Skeletal muscle tissue (tissue), 3 donors: ENCODE measurements at regions not wholly inside any gene's neighbourhood (a gene's known extent, or its start where the extent isn't known, plus 50 kb on each side); places are given as distances from the start of the nearest gene placed in this dataset.
"Not testable (repeated sequence)": the region's sequence is repeated elsewhere in the genome, so short reads cannot be mapped to it uniquely, and the experiment has no call there.

ENCODE experiments used
- H3K27ac ChIP-seq: one replicate; pipeline ENCODE4 v1.7.0; 2013; ENCODE audit warnings: mild to moderate bottlenecking, low read depth, low read length, inconsistent platforms
- H3K27me3 ChIP-seq, 3 donors: one replicate each; pipeline ENCODE4 v1.7.0; 2013; ENCODE audit warnings: low read length in 3 of 3; ENCODE audit not compliant: control insufficient read depth in 3 of 3, insufficient read depth in 3 of 3
- H3K36me3 ChIP-seq, 3 donors: one replicate each; pipeline ENCODE4 v1.7.0; 2013; ENCODE audit warnings: low read length in 3 of 3; ENCODE audit not compliant: control insufficient read depth in 3 of 3, insufficient read depth in 3 of 3
- H3K4me1 ChIP-seq, 3 donors: one replicate each; pipeline ENCODE4 v1.7.0; 2013; ENCODE audit warnings: low read length in 3 of 3, mild to moderate bottlenecking in 3 of 3; ENCODE audit not compliant: control insufficient read depth in 3 of 3, insufficient read depth in 3 of 3
- H3K4me3 ChIP-seq, 3 donors: one replicate each; pipeline ENCODE4 v1.7.0; 2013; ENCODE audit warnings: low read length in 3 of 3
- H3K9ac ChIP-seq, 3 donors: one replicate each; pipeline ENCODE4 v1.7.0; 2013; ENCODE audit warnings: low read length in 3 of 3, mild to moderate bottlenecking in 3 of 3, moderate library complexity in 2 of 3, low read depth in 1 of 3
- H3K9me3 ChIP-seq, 3 donors: one replicate each; pipeline ENCODE4 v1.7.0; 2013; ENCODE audit warnings: low read length in 3 of 3; ENCODE audit not compliant: control insufficient read depth in 3 of 3
- donor health status: Osteomylitis.

- not testable (repeated sequence) for H3K4me3 ChIP-seq, H3K9ac ChIP-seq, H3K27ac ChIP-seq, H3K4me1 ChIP-seq, H3K36me3 ChIP-seq, H3K27me3 ChIP-seq, H3K9me3 ChIP-seq
Measured at GRCh38 chr12:88891434-88891833, 311.2 kb upstream of the KITLG start.

DNA sequence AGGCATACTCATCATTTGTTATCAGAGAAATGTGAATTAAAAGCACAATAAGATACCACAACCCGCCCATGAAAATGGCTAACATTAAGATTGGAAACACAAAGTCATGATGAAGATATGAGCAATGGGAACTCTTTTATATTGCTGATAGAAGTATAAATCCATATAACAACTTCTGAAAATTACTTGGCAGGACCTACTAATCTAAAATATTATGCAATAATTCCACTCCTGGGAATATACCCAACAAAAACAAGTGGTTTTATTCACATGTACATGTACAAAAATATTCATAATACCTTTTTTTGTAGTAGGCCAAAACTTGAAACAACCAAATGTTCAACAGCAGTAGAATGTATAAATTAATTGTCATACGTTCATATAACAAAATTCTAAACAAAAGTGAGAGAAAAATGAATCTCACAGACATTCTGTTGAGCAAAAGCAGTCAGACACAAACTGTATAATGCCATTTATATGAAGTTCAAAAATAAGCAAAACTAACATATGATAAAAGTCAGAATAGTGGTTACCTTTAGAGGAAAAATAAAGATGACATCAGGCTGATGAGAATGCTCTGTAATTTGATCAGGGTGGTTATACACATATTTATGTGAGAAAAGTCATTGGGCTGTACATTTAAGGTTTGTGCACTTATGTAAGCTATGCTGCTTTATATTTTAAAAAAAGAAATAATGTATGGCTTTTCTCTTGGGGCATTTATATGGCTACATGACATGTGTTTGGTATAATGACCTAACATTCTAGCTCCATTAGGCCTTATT lies 309.2 kb upstream of the KITLG start:
- Histone ChIP-seq H3K4me3 (no peak overlapping the region), H3K9ac (no peak overlapping the region), H3K36me3 (no peaks in the 10 kb centered on the region), H3K9me3 (no peaks in the 10 kb centered on the region), H3K27me3 (no peaks in the 10 kb centered on the region), H3K27ac (no peak overlapping the region), H3K4me1 (no peaks in the 10 kb centered on the region)

DNA sequence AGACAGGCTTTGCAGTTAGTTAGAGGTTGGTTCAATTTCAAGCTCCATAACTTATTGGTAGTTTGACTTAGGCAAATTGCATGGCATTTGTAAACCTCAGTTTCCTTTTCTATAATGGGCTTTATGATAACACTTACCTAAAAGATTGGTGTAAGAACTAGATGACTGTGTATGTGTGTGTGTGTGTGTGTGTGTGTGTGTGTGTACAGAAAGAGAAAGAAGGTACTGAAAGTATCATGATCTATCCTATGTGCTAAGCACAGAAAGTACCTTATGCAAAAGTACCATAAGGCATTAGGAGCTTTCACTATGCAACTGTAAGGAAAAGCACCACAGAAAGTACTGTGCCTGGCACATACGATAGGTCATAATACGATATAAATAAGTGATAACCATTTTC lies 304.3 kb upstream of the KITLG start:
- no peak overlapping the region for H3K4me3 ChIP-seq
- no peak overlapping the region for H3K27ac ChIP-seq
- H3K36me3 ChIP-seq: no peaks in the 10 kb centered on the region
- no peaks in the 10 kb centered on the region for H3K9me3 ChIP-seq
- H3K27me3 ChIP-seq: no peaks in the 10 kb centered on the region
- H3K4me1 ChIP-seq: no peaks in the 10 kb centered on the region
- H3K9ac ChIP-seq: no peak overlapping the region

GRCh38 chr12:88882662-88883061 lies 302.4 kb upstream of the KITLG start:
- no peaks in the 10 kb centered on the region for H3K4me1 ChIP-seq
- H3K9me3 ChIP-seq: no peaks in the 10 kb centered on the region
- H3K36me3 ChIP-seq: no peaks in the 10 kb centered on the region
- H3K27me3 ChIP-seq: no peaks in the 10 kb centered on the region
- H3K4me3 ChIP-seq: no peak overlapping the region
- H3K27ac ChIP-seq: no peak overlapping the region
- no peak overlapping the region for H3K9ac ChIP-seq

GRCh38 chr12:88880051-88880450 lies 299.8 kb upstream of the KITLG start:
- H3K27ac ChIP-seq: no peak overlapping the region
- H3K9me3 ChIP-seq: no peaks in the 10 kb centered on the region
- H3K27me3 ChIP-seq: no peaks in the 10 kb centered on the region
- H3K9ac ChIP-seq: no peak overlapping the region
- no peak overlapping the region for H3K4me3 ChIP-seq
- H3K4me1 ChIP-seq: no peaks in the 10 kb centered on the region
- no peaks in the 10 kb centered on the region for H3K36me3 ChIP-seq

DNA sequence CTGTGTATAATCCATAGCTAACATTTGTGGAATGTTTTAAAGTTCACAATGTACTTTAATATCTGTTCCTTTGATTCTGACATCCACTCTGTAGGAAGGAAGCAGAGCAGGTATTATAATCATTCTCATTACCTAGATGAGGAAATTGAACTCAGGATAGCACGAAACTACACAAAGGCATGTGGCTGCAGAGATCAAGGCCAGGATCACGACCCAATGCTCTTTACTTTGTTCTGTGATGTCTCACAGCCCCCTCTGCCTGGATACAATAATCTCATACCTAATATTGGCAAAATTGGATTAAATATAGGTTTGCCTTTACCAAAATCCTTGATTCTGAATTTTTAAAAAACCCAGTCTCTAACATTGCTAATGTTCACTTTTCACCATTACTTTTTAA lies 298.0 kb upstream of the KITLG start:
- no peaks in the 10 kb centered on the region for H3K9me3 ChIP-seq
- no peak overlapping the region for H3K9ac ChIP-seq
- H3K27me3 ChIP-seq: no peaks in the 10 kb centered on the region
- no peak overlapping the region for H3K27ac ChIP-seq
- no peak overlapping the region for H3K4me3 ChIP-seq
- H3K36me3 ChIP-seq: no peaks in the 10 kb centered on the region
- no peaks in the 10 kb centered on the region for H3K4me1 ChIP-seq

- H3K4me3 ChIP-seq: no peak overlapping the region
- H3K27me3 ChIP-seq: no peaks in the 10 kb centered on the region
- no peaks in the 10 kb centered on the region for H3K36me3 ChIP-seq
- H3K9me3 ChIP-seq: no peaks in the 10 kb centered on the region
- no peaks in the 10 kb centered on the region for H3K4me1 ChIP-seq
- no peak overlapping the region for H3K27ac ChIP-seq
- no peak overlapping the region for H3K9ac ChIP-seq
Measured at GRCh38 chr12:88876857-88877256, 296.6 kb upstream of the KITLG start.

GRCh38 chr12:88870000-88870737 lies 289.9 kb upstream of the KITLG start:
- Histone ChIP-seq H3K27me3 (no peaks in the 10 kb centered on the region), H3K9ac (no peak overlapping the region), H3K4me3 (no peak overlapping the region), H3K27ac (no peak overlapping the region), H3K9me3 (no peaks in the 10 kb centered on the region), H3K36me3 (no peaks in the 10 kb centered on the region), H3K4me1 (peaks cover 0 to 2% (median 0%) of the 10 kb centered on the region in 3 donors)

- no peak overlapping the region for H3K4me3 ChIP-seq
- H3K36me3 ChIP-seq: no peaks in the 10 kb centered on the region
- no peak overlapping the region for H3K9ac ChIP-seq
- no peaks in the 10 kb centered on the region for H3K27me3 ChIP-seq
- H3K27ac ChIP-seq: no peak overlapping the region
- no peaks in the 10 kb centered on the region for H3K9me3 ChIP-seq
- peaks cover 0 to 2% (median 0%) of the 10 kb centered on the region in 3 donors for H3K4me1 ChIP-seq
Measured at GRCh38 chr12:88868050-88868449, 287.8 kb upstream of the KITLG start.

DNA sequence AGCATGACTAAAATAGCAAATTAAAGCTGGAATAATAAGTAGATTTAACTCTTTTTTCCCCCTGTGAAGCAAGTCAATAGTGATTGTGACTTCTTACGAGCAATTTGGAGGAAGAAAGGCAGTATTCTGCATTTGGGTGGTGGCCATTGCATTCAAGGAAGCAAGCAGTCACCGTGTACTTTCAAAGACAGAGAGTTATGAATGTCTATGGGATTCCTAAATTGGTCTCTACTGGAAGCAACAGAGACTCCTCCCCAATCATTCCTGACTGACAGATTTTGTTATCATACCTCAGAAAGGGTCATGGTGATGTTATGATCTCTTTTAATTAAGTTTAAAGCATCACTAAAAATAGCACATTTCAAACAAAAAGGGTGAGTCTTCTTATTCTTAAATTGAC lies 287.2 kb upstream of the KITLG start:
- Histone ChIP-seq H3K9me3 (no peaks in the 10 kb centered on the region), H3K36me3 (no peaks in the 10 kb centered on the region), H3K4me1 (peaks cover 0 to 2% (median 0%) of the 10 kb centered on the region in 3 donors), H3K27me3 (no peaks in the 10 kb centered on the region), H3K4me3 (no peak overlapping the region), H3K9ac (no peak overlapping the region), H3K27ac (no peak overlapping the region)
